Duodenal mucosa (tissue), 2 donors: ENCODE measurements at regions not wholly inside any gene's neighbourhood (a gene's known extent, or its start where the extent isn't known, plus 50 kb on each side); places are given as distances from the start of the nearest gene placed in this dataset.

Source experiments
- H3K27ac ChIP-seq: one replicate; pipeline ENCODE4 v1.7.0; 2013; ENCODE audit warnings: low read depth, low read length
- H3K27me3 ChIP-seq, 2 donors: one replicate each; pipeline ENCODE4 v1.7.0; 2013; ENCODE audit warnings: low read length in 2 of 2, control low read depth in 1 of 2; ENCODE audit not compliant: insufficient read depth in 2 of 2, control insufficient read depth in 1 of 2
- H3K36me3 ChIP-seq, 2 donors: one replicate each; pipeline ENCODE4 v1.7.0; 2013; ENCODE audit warnings: low read length in 2 of 2, control low read depth in 1 of 2; ENCODE audit not compliant: insufficient read depth in 2 of 2, control insufficient read depth in 1 of 2
- H3K4me1 ChIP-seq, 2 donors: one replicate each; pipeline ENCODE4 v1.7.0; 2013; ENCODE audit warnings: low read length in 2 of 2, control low read depth in 1 of 2; ENCODE audit not compliant: insufficient read depth in 2 of 2, control insufficient read depth in 1 of 2
- H3K4me3 ChIP-seq, 2 donors: one replicate each; pipeline ENCODE4 v1.7.0; 2013; ENCODE audit warnings: low read length in 2 of 2, low read depth in 1 of 2
- H3K9ac ChIP-seq, 2 donors: one replicate each; pipeline ENCODE4 v1.7.0; 2013; ENCODE audit warnings: low read length in 2 of 2, low read depth in 1 of 2
- H3K9me3 ChIP-seq, 2 donors: one replicate each; pipeline ENCODE4 v1.7.0; 2013; ENCODE audit warnings: low read length in 2 of 2, control low read depth in 1 of 2; ENCODE audit not compliant: control insufficient read depth in 1 of 2

DNA sequence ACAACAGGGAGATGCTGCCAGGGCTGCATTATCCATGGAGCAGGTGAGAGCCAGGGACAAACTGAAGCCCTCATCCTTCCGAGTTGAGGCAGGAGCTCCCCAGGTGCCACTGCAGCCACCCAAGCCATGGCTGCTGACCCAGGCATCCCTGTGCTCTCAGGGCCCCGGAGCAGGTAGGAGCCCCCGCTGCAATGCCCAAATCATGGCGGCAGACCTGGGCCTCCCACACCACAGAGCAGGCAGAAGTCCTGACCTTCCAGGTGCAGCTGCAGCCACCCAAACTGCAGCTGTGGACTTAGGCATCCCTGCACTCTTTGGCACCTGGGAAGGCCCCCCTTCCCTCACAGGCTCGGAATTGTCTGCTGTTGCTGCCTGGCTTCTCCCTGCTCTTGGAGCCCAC lies 443.6 kb downstream of the ARAP2 start:
- no peaks in the 10 kb centered on the region for H3K4me1 ChIP-seq
- no peak overlapping the region for H3K9ac ChIP-seq
- H3K36me3 ChIP-seq = no peaks in the 10 kb centered on the region
- peaks cover 3 to 17% of the 10 kb centered on the region in 2 donors for H3K9me3 ChIP-seq
- no peak overlapping the region for H3K27ac ChIP-seq
- H3K27me3 ChIP-seq = no peaks in the 10 kb centered on the region
- no peak overlapping the region for H3K4me3 ChIP-seq

DNA sequence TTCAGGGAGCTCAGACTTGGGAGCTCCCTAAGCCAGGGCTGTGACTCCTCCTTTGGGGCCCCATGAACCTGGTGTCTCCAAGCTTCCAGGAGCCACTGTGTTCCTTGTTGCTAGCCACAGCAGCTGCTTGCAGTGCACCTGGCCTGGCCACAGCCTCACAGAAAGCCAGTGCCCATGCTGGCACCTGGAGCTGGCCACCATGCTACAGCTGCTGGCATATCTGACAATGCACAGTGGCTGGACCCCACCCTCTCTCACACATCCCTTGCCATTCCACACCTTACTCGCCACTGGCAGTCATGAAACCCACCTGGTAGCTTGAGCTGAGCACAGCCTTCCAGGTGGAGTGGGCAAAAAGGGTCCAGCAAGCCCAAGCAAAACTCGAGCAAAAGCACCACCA lies 441.7 kb downstream of the ARAP2 start:
- Histone ChIP-seq H3K9me3 (peaks cover 3 to 11% of the 10 kb centered on the region in 2 donors), H3K4me1 (no peaks in the 10 kb centered on the region), H3K4me3 (no peak overlapping the region), H3K36me3 (no peaks in the 10 kb centered on the region), H3K27ac (no peak overlapping the region), H3K27me3 (no peaks in the 10 kb centered on the region), H3K9ac (no peak overlapping the region)

DNA sequence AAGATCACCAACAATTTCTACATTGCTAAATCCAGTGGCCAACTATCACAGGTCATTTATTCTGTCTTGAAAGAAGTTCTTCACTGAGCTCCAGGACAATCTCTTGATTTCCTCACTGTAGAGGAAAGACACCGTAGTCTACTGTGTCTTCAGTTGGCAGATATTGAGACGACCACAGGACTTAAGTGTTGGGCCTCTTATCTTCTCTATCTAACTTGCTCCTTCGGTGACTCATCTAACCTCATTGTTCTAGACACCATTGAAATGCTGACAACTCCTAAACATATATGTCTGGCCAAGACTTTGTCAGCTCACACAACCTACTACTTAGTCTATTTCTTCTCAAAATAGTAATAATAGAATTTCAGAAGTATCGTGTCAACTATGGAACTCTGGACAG lies 425.8 kb downstream of the ARAP2 start:
- H3K4me1 ChIP-seq = no peaks in the 10 kb centered on the region
- no peaks in the 10 kb centered on the region for H3K36me3 ChIP-seq
- H3K27me3 ChIP-seq = no peaks in the 10 kb centered on the region
- no peak overlapping the region for H3K9ac ChIP-seq
- H3K9me3 ChIP-seq = no peaks in the 10 kb centered on the region
- H3K4me3 ChIP-seq = no peak overlapping the region
- no peak overlapping the region for H3K27ac ChIP-seq

DNA sequence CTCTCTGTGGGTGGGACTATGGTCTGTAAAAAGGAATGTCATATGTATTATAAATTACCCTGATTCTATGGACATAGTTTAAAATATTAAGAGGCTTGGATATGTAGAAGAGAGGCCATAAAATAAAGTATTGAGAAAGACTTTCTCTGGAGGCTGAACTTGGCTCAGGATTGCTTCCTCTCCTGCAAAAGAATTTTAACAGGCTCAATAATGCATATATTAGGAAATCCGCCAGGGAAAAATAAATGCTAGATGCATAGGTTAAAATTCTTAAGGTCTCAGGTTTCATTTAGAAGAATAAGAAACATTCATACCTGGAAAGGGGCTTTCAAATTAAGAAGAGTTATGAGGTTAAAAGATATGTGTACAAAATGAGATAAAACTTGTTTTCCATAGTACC lies 424.3 kb downstream of the ARAP2 start:
- H3K9me3 ChIP-seq = no peaks in the 10 kb centered on the region
- H3K4me1 ChIP-seq = no peaks in the 10 kb centered on the region
- H3K27ac ChIP-seq = no peak overlapping the region
- H3K4me3 ChIP-seq = no peak overlapping the region
- H3K36me3 ChIP-seq = no peaks in the 10 kb centered on the region
- H3K27me3 ChIP-seq = no peaks in the 10 kb centered on the region
- H3K9ac ChIP-seq = no peak overlapping the region

- H3K4me3 ChIP-seq = no peak overlapping the region
- no peak overlapping the region for H3K9ac ChIP-seq
- no peak overlapping the region for H3K27ac ChIP-seq
- H3K4me1 ChIP-seq = no peaks in the 10 kb centered on the region
- no peaks in the 10 kb centered on the region for H3K9me3 ChIP-seq
- no peaks in the 10 kb centered on the region for H3K36me3 ChIP-seq
- H3K27me3 ChIP-seq = no peaks in the 10 kb centered on the region
These were observed 420.1 kb downstream of the ARAP2 start for GRCh38 chr4:35824231-35824630.

DNA sequence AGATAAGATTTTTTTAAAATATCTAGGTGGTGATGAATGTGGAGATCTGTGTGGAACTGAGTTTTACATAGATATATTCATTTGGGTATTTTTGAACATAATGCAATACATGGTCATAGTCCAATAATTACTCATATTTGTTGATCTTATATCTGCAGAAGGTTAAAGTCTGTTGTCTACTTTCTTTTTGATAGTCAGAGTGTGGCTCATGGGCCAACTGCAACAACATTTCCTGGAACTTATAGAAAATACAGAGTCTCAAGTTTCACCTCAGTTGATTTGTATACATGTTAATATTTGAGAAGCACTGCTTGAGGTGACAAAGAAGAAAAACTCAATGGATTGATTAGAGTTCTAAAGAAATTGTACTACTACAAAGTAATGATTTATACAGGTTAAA lies 408.4 kb downstream of the ARAP2 start:
- Histone ChIP-seq H3K9me3 (no peaks in the 10 kb centered on the region), H3K9ac (no peak overlapping the region), H3K4me3 (no peak overlapping the region), H3K36me3 (no peaks in the 10 kb centered on the region), H3K27ac (no peak overlapping the region), H3K27me3 (no peaks in the 10 kb centered on the region), H3K4me1 (no peaks in the 10 kb centered on the region)

GRCh38 chr4:35836596-35836995 lies 407.7 kb downstream of the ARAP2 start:
- H3K9ac ChIP-seq = no peak overlapping the region
- no peaks in the 10 kb centered on the region for H3K4me1 ChIP-seq
- H3K4me3 ChIP-seq = no peak overlapping the region
- H3K27ac ChIP-seq = no peak overlapping the region
- H3K36me3 ChIP-seq = no peaks in the 10 kb centered on the region
- no peaks in the 10 kb centered on the region for H3K9me3 ChIP-seq
- no peaks in the 10 kb centered on the region for H3K27me3 ChIP-seq

GRCh38 chr4:35867057-35867456 lies 377.3 kb downstream of the ARAP2 start:
- Histone ChIP-seq H3K4me3 (no peak overlapping the region), H3K9me3 (no peaks in the 10 kb centered on the region), H3K36me3 (no peaks in the 10 kb centered on the region), H3K4me1 (no peaks in the 10 kb centered on the region), H3K27me3 (no peaks in the 10 kb centered on the region), H3K9ac (no peak overlapping the region), H3K27ac (no peak overlapping the region)

DNA sequence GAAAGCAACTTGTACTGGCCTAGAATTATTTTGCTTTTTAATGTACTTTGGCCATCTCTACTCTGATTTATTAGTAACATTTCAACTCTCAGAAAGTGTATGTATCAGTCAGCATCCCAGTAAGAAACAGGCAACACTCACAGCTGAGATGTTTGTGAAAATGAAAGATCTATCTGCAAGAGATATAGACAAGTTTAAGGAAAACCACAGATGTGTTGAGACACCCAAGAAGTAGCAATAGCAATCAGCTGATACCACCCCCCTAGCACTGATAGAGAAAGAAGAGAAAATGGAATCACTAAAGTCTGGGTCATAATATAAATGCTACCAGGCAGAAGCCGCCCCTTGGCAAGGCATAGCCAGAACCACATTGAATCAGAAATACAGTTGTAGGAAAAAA lies 372.0 kb downstream of the ARAP2 start:
- no peak overlapping the region for H3K4me3 ChIP-seq
- H3K27me3 ChIP-seq = no peaks in the 10 kb centered on the region
- no peaks in the 10 kb centered on the region for H3K36me3 ChIP-seq
- no peak overlapping the region for H3K9ac ChIP-seq
- H3K27ac ChIP-seq = no peak overlapping the region
- H3K4me1 ChIP-seq = no peaks in the 10 kb centered on the region
- no peaks in the 10 kb centered on the region for H3K9me3 ChIP-seq

DNA sequence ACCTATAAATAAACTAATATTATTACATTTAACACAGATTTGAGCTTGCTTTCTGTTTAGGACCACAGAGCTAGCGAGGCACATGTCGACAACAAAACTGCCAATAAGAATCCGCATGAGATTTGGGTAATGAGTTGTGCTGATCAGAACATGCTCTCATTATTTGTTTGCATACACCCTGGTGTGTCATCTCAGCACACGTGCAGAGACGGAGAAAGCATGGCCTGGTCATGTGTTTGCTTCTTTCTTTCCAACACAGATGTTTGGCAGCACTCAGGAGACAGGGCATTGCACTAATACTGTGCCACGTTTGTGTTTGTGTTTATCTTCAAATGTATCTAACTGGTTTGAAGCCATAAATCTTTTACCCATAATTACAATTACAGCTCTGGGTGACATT lies 364.8 kb downstream of the ARAP2 start:
- no peak overlapping the region for H3K9ac ChIP-seq
- no peak overlapping the region for H3K4me3 ChIP-seq
- H3K27ac ChIP-seq = no peak overlapping the region
- no peaks in the 10 kb centered on the region for H3K36me3 ChIP-seq
- H3K4me1 ChIP-seq = no peaks in the 10 kb centered on the region
- no peaks in the 10 kb centered on the region for H3K9me3 ChIP-seq
- no peaks in the 10 kb centered on the region for H3K27me3 ChIP-seq

DNA sequence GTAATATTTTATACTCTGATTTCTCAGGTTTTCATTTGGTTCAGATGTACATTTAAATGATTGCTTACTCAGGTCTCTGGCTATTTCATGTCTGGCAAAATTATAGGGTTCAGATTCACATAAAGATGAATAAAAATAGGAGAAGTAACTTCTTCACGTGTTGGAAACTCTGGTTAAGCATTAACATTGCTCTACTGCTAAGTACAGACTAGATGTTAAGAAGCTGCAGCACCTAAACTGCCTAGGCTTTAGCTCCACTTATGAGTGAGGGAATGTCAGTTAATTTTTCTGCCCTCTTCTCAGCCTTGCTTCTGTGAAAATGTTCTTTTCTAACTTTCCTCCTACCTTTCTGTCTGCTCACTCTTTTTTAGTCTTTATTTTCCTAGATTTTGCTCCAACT lies 361.2 kb downstream of the ARAP2 start:
- Histone ChIP-seq H3K27me3 (no peaks in the 10 kb centered on the region), H3K27ac (no peak overlapping the region), H3K4me1 (no peaks in the 10 kb centered on the region), H3K36me3 (no peaks in the 10 kb centered on the region), H3K9ac (no peak overlapping the region), H3K4me3 (no peak overlapping the region), H3K9me3 (no peaks in the 10 kb centered on the region)
